Pons (tissue), 1 donor: ENCODE measurements at regions not wholly inside any gene's neighbourhood (a gene's known extent, or its start where the extent isn't known, plus 50 kb on each side); places are given as distances from the start of the nearest gene placed in this dataset.
"Not testable (repeated sequence)": the region's sequence is repeated elsewhere in the genome, so short reads cannot be mapped to it uniquely, and the experiment has no call there.

Source experiments
- DNase-seq: peaks from one replicate; pipeline ENCODE4 v3.0.0-alpha.2; 2016; ENCODE audit warnings: low spot score

- no peak for DNase-seq
Observed at GRCh38 chr5:8561224-8561840, 692.4 kb downstream of the MTRR start.

GRCh38 chr5:8561854-8562253, 692.9 kb downstream of the MTRR start:
- no peak for DNase-seq

GRCh38 chr5:8563540-8563939, 694.6 kb downstream of the MTRR start:
- DNase-seq, result not testable (repeated sequence)

- DNase-seq, result no peak
Observed at GRCh38 chr5:8568858-8569257, 699.9 kb downstream of the MTRR start.

GRCh38 chr5:8570528-8570927, 701.6 kb downstream of the MTRR start:
- DNase-seq, result no peak

GRCh38 chr5:8576178-8576577, 707.2 kb downstream of the MTRR start:
- DNase-seq, result no peak

- DNase-seq, result no peak
Observed at GRCh38 chr5:8577792-8578191, 708.8 kb downstream of the MTRR start.

- DNase-seq, result no peak
Observed at GRCh38 chr5:8580298-8580697, 711.4 kb downstream of the MTRR start.

- no peak for DNase-seq
Observed at GRCh38 chr5:8581047-8581446, 712.1 kb downstream of the MTRR start.

- DNase-seq, result no peak
Observed at GRCh38 chr5:8585230-8586018, 716.5 kb downstream of the MTRR start.

GRCh38 chr5:8590959-8591358, 722.0 kb downstream of the MTRR start:
- no peak for DNase-seq

GRCh38 chr5:8598356-8598755, 729.4 kb downstream of the MTRR start:
- DNase-seq, result no peak

GRCh38 chr5:8598996-8599395, 730.0 kb downstream of the MTRR start:
- DNase-seq, result peak; percentile 16

GRCh38 chr5:8600843-8601242, 731.9 kb downstream of the MTRR start:
- DNase-seq, result no peak

- no peak for DNase-seq
Observed at GRCh38 chr5:8601831-8602354, 732.9 kb downstream of the MTRR start.

- no peak for DNase-seq
Observed at GRCh38 chr5:8606231-8606630, 737.3 kb downstream of the MTRR start.

GRCh38 chr5:8611067-8611466, 742.1 kb downstream of the MTRR start:
- DNase-seq, result no peak

- no peak for DNase-seq
Observed at GRCh38 chr5:8613078-8613685, 744.2 kb downstream of the MTRR start.

GRCh38 chr5:8615142-8615858, 746.4 kb downstream of the MTRR start:
- no peak for DNase-seq

- no peak for DNase-seq
Observed at GRCh38 chr5:8628521-8628920, 759.6 kb downstream of the MTRR start.

GRCh38 chr5:8633259-8633658, 764.3 kb downstream of the MTRR start:
- no peak for DNase-seq

GRCh38 chr5:8633696-8634095, 764.7 kb downstream of the MTRR start:
- no peak for DNase-seq
